ENCODE measurements at regions not wholly inside any gene's neighbourhood (a gene's known extent, or its start where the extent isn't known, plus 50 kb on each side); places are given as distances from the start of the nearest gene placed in this dataset.

DNA sequence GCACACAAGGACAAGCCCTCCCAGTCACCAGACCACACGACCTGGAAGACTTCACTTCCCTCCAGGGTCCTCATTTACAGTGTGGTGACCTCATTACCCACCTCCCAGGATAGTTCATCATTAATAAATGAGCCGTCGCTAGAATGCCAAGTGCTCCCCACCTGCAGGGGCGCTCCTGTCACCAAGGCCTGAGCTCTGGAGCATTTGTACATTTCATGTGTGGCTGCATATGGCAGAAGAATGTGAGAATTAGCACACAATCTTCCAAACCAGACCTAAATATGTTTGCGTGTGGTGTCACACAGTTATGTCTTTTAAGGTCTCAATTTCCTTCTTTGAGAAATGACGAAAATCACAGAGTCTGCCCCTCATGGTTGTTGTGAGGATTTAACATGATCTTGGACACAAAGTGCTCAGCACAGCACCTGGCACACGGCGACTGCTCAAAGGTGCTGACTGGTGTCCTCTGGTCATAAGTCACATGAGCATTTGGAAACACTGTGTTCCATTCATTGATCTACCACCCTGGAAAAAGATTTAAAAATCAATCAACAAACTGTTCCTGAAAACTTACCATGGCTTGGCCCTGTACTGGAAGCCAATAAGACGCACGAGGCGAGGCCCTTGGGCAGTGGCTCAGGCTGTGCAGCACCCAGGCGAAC is 150.6 kb upstream of the SPACA7 start:
- no peak for DNase-seq

DNA sequence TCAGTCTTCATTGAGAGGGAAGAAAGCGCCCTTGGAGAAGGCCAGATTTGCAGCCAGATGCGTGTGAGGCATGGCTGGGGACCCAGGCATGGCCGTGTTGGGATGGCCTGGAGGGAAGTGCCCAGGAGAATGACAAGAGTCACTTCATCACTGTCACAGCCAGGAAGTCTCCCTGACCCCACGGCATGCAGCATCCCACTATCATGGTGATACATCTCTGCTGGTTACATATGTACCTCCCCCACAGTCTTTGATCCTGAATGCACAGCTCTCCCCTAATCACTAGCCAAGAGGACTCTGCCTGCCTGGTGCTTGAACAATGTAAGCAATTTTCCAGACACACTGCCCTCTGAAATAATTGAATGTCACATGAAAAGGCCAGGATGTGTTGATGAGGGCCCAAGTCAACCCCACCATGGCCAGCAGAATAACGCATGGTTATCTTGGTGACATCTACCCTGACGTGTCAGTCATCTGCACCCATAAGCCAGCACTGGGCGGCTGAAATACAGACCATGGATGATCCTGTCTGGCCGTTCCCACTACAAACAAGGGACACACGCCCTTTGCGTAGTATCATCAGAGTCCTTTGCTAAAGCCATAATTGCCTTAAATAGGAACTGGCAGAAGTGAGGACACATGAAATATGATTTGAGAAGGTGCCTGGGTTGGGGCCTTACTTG is 149.7 kb upstream of the SPACA7 start:
- DNase-seq = no peak

DNA sequence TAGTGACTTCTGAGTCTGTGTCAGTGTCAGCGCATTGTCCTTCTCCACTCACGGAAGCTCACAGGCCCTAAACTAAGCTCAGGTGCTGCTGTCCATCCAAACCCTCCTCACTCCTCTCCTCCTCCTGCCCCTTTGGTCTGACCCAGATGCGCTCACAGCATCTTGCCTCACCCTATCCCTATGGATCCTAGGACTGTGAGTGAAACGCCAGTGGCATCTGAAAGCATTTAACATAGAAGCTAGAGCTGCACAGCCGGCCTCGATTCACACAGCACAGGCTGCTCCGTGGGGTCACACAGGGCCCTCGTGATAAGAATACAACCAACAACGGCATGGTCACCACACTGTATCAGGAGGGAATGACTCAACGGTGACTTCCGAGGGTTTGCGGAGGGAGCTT is 149.1 kb upstream of the SPACA7 start:
- no peak for DNase-seq

DNA sequence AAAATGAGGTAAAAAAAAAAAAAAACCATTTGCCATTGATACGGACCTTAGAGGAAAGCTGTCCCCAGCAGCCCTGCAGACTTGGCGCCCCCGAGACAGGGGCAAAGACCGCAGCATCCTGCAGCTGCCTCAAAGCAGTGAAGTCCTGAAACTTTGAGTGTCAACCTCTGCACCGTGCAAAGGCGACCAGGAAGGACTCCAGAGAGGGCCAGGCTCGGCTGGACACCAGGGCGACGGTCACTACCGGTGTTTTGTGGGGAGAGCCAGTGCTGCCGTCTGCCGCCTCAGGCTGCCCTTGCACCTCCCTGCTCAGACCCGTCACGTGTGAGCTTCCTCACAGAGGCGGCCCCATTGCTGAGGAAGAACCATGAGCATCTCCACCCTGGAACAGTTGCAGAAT is 146.7 kb upstream of the SPACA7 start:
- no peak for DNase-seq

DNA sequence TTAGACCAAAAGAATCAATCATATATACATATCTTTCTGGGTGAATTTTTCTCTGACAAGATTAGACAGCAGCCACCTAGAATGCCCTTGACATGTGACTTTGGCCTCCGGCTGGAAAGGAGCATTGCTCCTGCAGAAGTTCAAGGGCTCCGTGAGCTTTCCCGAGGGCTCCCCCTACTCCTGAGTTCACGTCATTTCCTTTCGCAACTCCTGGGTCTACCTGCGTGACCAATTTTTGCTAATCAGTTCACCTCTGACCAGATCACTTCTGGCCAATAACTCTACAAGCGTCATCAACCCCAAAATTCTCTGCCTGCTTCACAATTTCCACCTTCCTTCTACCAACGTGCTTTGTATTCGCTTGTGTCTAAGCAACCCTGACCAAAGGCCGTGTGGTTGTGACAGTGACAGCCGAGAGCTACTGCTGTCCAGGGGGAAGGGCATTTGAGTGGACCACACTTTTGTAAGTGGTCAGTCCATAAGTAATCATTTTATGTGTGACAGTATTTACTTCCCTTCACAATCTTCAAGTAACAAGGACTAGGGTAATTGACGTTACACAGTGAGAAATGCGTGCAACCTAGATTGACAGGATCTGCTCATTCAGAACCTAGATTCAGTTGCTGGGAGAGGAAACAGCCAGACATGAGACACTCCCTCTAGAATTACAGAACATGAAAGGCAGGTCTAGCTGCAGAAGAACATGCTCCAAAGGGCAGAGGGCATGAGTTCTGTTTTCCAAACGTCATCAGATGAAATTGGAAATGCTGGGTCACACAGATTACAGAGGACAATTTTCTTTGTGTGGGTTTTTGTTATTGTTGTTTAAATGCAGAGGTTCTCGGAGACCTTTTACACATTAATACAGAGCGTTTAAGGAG is 145.9 kb upstream of the SPACA7 start:
- no peak for DNase-seq

DNA sequence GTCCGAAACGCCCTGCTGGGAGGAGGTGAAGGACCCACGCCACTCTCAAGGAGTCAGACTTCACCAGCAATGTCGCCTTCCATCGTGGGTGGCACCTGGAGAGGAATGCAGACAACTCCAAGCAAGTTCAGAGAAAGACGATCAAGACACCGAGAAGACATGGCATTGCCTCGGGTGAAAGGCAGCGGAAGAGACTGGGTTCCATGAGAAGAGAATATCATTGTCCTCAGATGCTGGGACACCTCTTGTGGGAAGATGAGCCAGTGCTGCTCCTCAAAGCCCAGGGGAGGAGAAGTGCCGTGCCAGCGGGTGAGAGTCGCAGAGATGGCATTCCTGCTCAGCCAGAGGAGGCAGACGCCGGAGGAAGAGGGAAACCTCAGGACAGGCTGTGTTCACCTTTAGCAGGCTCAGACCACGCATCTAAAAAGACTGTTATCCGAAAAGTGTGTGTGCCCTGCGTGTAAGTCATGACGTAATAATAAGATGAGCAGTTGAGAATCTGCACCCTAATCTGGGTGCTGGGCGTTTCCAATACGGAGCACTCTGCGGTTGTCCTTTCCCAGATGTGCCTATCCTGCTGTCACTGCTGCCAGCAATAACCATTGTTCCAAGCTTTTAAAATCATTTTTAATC is 144.6 kb upstream of the SPACA7 start:
- no peak for DNase-seq

DNA sequence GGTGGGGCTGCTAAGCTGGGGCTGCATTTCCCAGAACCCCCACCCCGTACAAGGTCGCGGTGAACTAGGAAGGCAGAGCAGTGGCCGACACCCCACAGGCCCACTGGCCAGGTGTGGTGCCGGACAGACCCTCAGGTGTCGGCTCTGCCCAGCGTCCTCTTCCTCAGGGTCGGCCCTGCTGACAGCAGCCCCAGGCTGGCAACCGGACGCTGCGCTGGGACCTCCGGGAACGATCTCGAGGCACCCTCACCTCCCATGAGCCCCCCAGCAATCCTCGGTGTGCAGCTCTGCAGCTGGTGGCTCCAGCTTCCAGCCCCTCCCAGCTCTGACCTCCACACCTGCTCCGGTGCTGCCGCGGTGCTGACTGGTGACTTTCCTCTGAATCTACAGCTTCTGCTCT is 142.9 kb upstream of the SPACA7 start:
- no peak for DNase-seq

DNA sequence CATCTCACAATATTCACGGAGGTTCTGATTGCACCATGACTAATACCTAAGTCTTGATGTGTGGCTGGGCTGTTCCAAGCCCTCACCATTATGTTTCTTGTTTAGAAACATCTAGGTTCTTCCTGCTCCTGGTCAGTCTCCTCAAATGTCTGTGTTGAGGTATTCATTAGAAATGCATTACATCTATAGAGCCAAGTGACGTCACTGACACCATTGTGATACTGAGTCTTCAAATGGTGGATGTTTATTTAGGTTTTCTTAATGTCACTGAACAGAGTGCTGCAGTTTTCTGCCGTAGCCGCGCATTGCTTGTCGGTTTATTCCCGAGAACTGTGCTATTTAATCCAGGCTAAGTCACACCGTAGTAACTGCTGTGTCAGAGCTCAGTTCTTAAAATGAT is 142.4 kb upstream of the SPACA7 start:
- no peak for DNase-seq

DNA sequence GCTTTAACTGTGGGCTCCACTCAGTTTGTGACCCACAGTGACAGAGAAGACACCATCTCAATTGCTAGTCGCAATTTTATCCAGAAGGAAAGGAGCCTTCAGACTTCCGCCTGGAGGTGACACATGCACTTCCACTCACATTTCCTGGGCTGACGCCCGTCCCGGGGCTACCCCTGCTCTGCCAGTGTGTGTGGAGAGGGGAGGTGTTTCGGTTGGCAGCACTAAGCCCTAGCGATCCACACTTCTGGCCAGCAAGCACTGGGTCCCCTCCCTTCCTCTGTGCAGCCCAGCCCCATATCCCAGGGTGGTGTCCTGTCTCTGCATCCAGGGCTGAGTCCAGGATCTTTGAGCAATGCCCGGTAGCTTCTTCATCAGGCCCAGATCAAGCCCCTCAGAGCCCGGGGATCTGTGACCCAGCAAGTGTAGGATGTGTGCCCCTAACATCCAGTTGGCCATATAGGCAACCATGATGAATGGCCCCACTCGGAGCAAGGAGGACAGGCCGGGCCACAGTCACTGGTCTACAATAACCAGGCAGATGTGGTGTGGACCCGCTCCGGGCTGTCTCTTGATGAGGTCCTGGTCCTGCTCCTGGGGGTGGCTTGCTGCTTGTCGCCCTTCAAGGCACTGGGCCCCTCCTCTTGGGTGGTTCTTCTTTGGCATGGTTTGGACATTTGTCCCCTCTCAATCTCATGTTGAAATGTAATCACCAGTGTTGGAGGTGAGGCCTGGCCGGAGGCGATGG is 141.9 kb upstream of the SPACA7 start:
- DNase-seq = no peak

DNA sequence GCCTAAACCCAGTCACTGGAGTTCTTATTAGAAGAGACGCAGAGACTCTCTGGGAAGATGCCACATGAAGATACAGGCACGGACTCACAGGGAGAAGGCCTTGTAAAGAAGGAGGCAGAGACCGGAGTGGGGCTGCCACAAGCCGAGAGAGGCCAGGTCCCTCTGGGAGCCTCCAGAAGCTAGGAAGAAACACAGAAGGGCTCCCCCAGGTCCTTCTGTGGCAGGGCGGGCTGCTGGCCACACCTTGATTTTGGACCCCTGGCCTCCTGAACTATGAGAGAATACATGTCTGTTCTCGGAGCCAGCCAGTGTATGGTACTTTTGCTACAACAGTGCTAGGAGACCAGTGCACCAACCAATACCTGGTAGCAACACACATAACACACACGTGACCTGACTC is 140.1 kb upstream of the SPACA7 start:
- no peak for DNase-seq

DNA sequence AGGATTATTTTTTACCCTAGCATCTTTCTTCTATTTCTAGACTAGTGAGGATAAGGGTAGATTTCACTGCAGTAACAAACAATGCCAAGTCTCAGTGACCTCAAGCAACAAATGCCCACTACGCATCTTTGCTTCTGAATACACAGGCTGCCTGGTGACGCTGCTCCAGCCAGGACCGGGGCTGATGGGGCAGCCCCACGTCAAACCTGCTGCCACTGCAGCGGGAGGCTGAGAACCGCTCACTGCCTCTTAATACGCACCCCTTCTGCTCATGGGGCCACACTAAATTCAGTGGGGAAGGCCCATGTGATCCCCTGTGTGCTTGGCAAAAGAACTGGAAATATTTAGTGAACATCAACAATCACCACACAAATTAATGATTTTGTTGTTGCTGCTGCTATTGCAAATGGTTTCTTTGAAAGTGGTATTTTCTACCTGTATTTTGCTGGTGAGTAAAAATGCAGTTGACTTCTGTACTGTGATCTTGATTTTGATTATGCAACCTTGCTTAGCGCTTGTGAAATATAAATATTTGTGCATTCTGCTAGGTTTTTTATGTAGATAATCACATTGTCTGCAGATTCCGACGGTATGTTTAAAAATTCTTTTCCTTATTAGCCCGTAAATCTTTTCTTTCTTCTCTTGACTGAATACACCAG is 139.5 kb upstream of the SPACA7 start:
- no peak for DNase-seq

DNA sequence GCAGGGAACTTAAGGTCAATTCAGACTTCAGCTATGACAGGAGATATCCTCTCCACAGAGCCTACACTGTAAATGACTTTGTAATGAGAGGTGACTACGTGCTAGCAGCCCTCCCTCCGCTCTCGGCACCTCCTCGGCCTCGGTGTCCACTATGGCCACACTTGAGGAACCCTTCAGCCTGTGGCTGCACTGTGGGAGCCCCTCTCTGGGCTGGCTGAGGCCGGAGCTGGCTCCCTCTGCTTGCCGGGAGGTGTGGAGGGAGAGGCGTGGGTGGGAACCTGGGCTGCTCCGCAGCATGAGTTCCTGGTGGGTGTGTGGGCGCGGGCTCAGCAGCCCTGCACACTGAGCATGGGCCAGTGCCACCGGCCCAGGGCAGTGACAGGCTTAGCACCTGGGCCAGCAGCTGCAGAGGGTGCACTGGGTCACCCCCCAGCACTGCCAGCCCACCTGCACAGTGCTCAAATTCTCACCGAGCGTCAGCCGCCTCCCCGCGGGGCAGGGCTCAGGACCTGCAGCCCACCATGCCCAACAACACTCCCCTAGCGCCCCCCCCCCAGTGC is 137.6 kb upstream of the SPACA7 start:
- no peak for DNase-seq

DNA sequence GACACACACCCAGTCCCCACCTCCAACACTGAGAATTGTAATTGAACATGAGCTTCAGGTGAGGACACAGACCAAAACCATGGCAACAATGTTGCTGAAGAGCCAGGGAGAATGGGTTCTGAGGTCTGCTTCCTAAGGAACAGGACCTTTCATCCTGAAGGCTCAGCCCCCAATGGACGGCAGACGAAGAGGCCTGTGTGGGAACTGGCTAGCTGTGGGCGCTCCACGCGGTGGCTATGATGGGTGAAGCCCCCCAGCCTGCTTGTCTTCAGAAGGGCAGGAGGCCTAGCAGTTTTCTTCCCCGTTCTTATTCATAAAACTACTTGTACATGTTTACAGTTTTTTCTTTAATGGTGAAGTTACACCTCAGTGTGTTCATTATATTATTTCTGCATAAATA is 136.1 kb upstream of the SPACA7 start:
- no peak for DNase-seq

DNA sequence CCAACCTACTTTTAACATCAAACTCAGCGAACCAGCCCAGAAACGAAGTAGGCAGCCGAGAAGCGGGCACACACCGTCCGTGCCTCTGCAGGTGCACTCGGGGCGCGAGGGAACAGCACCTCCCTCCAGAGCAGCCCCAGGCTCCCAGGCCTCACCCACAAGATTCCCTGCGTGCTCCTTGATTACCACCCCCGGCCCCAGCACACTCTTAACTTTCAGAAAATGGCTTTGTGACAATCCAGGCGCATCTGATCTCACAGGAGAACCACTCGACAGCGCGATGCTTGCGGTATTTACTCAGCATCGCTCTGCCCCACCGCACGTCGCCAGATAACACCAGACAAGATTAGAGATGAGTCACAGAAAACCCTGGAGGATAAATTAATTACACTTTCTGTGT is 134.9 kb upstream of the SPACA7 start:
- DNase-seq = no peak

DNA sequence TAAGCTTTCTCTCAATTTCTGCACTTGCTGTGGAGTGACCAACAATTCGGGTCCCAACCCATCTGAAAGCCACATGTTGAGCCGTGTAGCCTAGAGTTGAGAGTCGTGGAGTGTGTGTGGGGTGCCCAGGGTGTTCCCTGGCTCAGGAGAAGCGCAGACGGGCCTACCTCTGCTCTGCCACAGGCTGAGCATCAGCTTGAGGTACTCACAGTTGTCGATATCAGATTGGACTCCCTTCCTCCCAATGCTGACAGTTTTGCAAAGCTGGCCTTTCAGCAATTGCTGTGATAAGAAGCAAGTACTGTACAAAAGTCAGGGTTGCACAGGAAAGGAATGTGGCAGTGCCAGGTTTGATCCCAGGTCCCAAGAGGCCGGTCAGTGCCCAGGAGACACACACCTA is 133.4 kb upstream of the SPACA7 start:
- no peak for DNase-seq

DNA sequence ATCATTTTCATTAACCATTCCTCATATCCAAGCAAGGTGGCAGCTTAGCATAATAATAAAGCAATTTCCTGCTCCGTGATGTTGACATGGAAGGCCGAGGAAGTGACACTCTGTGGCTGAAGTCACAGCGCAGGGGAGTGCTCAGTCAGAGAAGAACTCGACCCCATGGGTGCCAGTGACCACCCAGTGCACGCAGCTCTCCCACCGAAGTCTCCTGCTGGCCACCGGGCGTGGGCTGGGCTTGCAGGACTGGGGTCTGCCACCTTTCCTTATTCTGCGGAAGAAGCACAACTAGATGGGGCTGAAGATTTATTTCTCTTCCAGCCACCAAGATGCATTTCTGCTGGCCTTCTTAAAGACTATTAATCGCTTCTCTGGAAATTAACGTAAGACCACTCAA is 132.1 kb upstream of the SPACA7 start:
- DNase-seq = no peak

DNA sequence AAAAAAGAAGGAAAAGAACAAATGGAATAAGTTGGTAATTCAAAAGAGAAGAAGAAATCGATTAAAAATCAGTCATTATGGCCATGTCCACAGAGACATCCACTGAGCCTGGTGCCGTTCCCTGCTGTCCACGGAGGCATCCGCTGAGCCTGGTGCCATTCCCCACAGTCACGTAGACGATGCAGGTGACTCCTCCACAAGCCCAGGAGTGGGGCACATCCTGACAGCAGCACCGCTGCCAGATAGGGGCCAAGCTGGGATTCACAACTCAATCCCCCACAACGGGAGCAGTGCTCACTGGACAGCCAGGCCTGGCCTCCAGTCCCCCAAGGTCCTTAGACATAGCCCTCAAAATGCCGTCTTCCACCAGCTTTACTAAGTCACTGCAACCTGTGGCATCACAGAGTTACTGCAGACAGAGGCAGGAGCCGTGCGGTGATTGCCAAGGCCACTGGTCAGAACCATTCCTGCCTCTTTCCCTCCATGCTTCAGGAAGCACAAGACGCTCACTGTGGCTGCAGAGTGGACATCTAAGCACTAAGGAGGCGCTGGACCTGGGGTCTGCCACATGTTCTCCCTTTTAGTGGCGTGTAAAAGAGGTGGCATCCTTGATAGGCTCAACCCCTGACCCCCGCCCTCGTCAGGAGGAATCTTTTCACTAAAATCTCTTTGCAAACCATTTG is 131.5 kb upstream of the SPACA7 start:
- DNase-seq = no peak

DNA sequence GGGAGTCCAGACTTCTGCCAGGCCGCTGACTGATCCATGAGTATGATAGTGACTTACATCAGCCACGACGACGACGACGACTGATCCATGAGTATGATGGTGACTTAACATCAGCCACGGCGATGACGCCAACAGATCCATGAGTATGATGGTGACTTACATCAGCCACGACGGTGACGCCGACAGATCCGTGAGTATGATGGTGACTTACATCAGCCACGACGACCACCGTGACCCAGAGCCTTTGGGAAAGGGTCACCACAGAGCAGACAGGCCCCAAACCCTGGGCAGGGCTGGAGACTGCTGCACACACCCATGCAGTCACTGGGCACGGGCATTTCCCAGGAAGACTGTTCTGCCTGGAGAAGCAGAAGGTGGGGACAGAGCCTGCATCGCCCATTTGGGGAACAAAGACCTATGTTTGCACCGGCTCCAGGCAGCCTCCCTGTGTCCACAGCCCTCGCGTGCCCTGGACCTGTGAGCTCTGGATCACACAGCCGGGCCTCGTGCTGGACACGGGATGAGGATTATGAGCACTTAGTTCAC is 130.9 kb upstream of the SPACA7 start:
- no peak for DNase-seq

DNA sequence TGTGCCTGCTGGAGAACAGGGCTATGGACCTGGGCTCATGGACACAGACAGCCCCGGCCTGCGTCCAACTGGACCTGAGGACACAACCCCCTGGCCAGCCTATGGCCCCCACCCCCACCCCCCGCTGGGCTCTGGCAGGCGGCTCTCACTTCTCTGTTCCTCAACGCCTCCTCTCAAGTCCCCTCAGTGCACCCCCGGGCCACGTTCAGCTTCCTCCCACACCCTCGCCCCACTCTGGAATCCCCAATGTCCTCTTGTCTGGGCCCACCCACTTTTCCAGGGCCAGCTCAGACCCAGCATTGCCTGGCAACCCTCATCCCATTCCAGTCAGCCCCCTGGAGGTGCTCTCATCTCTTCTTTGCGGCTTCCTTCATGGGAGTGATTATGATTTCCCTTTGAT is 130.2 kb upstream of the SPACA7 start:
- no peak for DNase-seq

DNA sequence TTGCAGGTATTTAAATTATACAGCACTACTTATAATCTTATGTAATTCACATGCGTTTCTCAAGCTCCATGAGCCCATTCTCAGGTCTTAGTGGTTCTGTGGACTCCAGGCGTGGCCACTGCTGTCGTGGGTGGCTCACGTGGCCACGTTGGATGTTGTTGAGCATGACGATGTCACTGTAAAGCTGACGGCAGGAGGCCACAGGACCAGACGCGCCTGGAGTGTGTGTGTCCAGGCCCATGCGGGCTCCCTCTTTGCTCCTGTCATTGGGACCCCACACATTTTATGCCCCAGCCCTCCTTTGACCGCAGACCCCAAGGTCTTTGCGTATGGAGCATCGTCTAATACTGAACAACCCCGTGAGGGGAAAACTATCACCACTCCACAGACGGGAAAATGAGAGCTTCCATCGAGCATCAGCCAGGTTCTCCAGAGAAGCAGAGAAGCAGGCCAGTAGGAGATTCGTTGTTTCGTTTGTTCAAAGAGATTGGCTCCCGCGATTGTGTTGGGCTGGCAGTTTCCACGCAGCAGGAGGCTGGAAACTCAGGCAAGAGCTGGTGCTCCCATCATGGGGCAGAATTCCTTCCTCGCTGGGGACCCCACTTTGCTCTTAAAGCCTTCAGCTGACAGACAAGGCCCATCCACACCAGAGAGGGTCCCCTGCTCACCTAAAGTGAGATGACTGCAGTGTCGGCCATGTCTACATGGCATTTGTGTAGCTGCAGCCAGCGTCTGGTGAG is 129.3 kb upstream of the SPACA7 start:
- DNase-seq = no peak
